C1 segment of cervical spinal cord (tissue), 14 donors: ENCODE measurements at regions not wholly inside any gene's neighbourhood (a gene's known extent, or its start where the extent isn't known, plus 50 kb on each side); places are given as distances from the start of the nearest gene placed in this dataset.
"Not testable (repeated sequence)": the region's sequence is repeated elsewhere in the genome, so short reads cannot be mapped to it uniquely, and the experiment has no call there.

Experiments used
- DNase-seq, 14 donors: peaks; one replicate each; lab custom pipeline; 2025; lab: John Stamatoyannopoulos, UW

DNA sequence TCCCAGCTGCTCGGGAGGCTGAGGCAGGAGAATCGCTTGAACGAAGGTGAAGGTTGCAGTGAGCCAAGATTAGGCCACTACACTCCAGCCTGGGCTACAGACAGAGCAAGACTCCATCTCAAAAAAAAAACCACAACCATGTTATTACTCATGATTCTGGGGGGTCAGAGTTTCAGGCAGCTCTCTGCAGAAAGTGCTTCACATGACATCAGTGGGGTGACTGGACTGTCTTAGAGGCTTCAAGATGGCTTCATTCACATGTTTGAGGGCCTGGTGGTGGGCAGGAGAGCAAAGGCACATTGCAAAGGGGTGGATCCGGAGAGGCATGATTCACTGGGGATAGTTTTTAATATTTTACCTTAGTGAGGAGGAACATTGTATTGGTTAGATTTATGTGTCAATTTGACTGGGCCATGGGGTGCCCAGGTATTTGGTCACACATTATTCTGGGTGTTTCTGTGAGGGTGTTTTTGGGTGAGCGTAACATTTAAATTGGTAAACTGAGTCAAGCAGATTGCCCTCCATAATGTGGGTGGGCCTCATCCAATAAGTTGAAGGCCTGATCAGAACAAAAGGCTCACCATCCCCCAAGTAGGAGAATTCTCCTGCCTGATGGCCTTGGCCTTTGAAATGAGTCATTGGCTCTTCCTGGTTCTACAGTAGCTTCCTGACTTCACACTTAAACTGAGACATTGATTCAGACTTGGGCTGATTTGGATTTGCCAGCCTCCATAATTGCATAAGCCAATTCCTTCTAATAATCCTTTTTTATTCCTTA is 109.8 kb downstream of the GOSR1 start:
- no peak for DNase-seq

DNA sequence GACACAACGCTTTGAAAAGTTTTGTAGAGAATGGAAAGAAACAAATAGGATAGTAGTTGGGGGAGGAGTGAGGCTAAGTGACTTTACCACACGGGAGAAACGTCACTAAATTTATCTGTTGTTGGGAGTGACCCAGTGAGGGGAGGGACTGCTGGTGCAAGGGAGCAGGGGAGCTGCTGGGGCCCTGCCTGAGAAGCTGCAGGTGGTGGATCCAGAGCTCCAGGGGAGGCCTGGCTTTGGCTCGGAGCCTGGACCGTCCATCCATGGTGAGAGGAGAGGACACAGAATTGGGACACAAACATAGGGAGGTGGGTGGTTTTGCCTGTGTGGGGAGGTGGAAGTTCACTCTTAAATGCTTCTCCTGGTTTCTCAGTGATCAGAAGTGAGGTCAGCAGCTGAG is 107.6 kb downstream of the GOSR1 start:
- no peak for DNase-seq

DNA sequence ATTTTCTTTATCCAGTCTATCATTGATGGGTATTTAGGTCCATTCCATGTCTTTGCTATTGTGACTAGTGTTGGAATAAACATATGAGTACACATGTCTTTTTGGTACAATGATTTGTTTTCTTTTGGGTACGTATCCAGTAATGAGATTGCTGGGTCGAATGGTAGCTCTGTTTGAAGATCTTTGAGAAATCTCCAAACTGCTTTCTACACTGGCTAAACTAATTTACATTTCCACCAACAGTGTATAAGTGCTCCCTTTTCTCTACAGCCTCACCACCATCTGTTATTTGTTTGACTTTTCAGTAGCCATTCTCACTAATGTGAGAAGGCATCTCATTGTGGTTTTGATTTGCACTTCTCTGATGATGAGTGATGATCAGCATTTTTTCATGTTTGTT is 103.7 kb downstream of the GOSR1 start:
- no peak for DNase-seq

DNA sequence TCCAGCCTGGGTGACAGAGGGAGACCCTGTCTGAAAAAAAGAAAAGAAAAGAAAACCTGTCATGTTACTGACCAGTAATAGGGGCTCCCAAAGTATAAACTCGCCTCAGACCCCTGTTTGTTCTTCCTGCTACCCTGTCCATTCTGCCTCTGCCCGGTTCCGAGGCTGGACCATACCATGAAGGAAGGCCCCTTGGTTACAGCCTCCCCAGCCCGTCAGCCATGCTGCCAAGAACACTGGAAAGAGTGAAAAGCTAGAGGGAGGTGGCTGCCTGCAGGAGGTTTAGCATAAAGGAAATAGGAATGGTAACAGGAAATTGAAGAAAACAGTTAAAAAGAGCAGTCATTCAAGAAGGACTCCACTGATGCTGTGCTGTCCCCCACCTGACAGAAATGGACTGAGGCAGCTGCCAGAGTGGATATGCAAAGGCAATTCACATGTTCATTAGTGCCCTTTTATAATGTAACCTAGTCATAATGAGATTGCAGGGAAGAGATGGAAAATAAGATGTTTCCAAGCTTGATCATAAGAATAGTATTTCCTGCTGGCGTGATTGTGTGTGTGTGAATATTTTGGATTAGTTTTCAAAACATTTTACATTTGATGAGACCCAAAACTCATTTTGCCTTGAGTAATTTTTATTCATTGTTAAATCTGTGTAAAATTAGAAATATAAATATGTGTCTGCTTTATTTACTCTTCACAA is 102.6 kb downstream of the GOSR1 start:
- DNase-seq = no peak

DNA sequence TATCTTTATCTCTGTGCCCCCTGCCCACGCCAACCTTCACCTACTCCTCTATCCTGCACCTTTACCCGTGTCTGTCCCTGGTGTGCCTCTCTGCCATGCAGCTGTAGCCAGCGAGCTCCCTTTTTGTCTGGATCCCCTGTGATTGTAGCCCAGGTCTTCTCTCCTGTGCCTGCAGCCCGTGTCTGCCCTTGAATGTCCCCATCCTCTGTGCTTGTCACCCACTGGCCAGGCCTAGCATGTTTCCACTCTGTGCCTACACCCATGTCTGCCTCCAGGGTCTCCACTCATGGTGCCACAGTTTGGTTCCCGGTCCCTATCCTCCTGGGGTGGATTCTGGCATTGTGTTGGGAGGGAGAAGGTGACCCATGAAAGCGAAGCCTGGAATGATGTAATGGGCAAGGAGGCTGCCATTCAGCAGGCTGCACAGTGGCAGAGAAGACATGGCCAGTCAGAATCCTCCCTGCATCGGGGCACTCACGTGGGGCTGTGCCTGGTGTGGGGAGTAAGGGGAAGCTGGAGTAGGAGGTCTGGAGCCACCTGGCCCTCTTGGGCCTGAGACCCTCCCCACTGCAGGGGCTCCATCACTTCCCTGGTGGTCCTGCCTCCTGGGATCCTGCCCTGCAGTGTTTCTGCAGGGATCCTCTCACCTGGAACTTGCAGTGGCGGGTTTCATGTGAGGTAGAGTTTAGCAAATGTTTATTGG is 101.0 kb downstream of the GOSR1 start:
- not testable (repeated sequence) for DNase-seq
